ENCODE measurements at regions not wholly inside any gene's neighbourhood (a gene's known extent, or its start where the extent isn't known, plus 50 kb on each side); places are given as distances from the start of the nearest gene placed in this dataset.

DNA sequence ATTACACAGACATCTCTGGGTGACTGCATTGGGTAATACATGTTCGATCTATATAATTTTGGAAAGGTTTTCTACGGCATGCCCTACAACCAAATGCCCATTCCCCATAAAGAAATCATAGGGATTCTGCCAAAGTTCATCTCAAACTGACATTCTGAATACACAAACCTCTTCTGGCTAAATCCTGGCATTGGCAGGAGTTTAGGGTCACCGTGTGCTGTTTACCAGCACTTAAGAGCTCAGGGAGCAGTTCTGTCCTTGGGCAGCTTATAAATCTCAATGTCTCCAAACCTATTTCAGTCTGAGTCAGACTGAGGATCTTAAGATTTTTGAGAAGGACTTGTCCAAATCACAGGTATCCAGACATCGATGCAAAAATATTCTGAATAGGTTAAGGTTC lies 809.6 kb upstream of the LRRN3 start:
- no peaks in the 10 kb centered on the region for H3K27me3 ChIP-seq (ENCODE audit: insufficient read depth, low read length)
- no peaks in the 10 kb centered on the region for H3K36me3 Mint-ChIP-seq
- DNase-seq, result no peak

DNA sequence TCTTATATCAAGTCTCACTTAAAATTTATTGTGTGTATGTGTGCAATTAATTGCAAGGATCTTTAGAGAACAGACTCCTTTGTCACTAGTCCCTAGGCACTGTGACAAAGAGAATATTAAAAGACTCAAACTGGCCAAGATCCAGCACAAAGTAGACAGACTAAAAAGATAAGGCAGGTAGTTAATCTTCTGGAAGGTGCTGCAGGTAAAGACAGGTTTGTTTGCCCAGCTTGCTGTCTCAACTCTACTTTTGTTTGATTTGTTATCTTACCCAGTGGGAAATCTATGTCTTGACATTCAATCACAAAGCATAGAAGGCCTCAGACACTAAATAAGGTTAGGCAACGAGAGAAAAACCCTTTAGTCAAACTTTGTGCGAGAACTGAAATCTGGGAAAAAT lies 807.9 kb upstream of the LRRN3 start:
- H3K4me3 ChIP-seq (ENCODE audit: low read length in 2 of 2), result no peak overlapping the region
- intact Hi-C loops (cut with micrococcal nuclease), result no loop called here

More for the DNA sequence above, 809.6 kb upstream of the LRRN3 start:
- H3K9me3 ChIP-seq (ENCODE audit: control insufficient read depth in 1 of 2, low read length in 2 of 2), result no peaks in the 10 kb centered on the region
- intact Hi-C loops (cut with micrococcal nuclease), result no loop called here
- Mint-ChIP-seq H3K27ac (no peak overlapping the region), H3K4me1 (no peaks in the 10 kb centered on the region), H3K27me3 (no peaks in the 10 kb centered on the region), H3K9me3 (no peaks in the 10 kb centered on the region), H3K4me3 (no peak overlapping the region)
- ChIA-PET POLR2A (ENCODE audit: partially characterized antibody) (no interaction called here), CTCF (ENCODE audit: partially characterized antibody) (no interaction called here)
- H3K4me3 ChIP-seq (ENCODE audit: low read length in 2 of 2), result no peak overlapping the region
- H3K27ac ChIP-seq (ENCODE audit: low read depth, low read length), result no peak overlapping the region
- H3K36me3 ChIP-seq (ENCODE audit: insufficient read depth, low read length), result no peaks in the 10 kb centered on the region
- H3K4me1 ChIP-seq (ENCODE audit: insufficient read depth, low read length), result no peaks in the 10 kb centered on the region

DNA sequence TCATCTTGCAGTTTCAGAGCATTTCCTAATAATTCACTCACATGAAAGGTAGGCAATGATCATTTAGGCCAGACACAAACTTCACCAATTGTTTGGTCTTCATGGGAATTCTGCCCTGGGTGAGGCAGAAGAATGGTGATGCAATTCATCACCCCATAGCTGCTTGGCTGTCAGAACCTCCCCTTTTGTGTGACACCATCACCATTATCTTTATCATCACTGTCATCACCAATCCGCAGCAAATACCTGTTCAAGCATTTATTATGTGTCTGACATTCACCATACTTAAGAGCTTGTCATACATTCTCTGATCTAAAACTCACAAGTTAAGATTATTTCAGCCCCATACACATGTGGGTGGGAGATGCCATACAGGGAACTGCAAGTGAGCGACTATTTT lies 799.5 kb upstream of the LRRN3 start:
- no peak overlapping the region for H3K4me3 ChIP-seq (ENCODE audit: low read length in 2 of 2)
- Mint-ChIP-seq H3K27ac (no peak overlapping the region), H3K4me3 (no peak overlapping the region), H3K27me3 (no peaks in the 10 kb centered on the region), H3K9me3 (no peaks in the 10 kb centered on the region), H3K36me3 (no peaks in the 10 kb centered on the region), H3K4me1 (no peaks in the 10 kb centered on the region)
- DNase-seq, result no peak
- no peaks in the 10 kb centered on the region for H3K36me3 ChIP-seq (ENCODE audit: insufficient read depth, low read length)
- no peaks in the 10 kb centered on the region for H3K4me1 ChIP-seq (ENCODE audit: insufficient read depth, low read length)
- ChIA-PET POLR2A (ENCODE audit: partially characterized antibody) (no interaction called here), CTCF (ENCODE audit: partially characterized antibody) (no interaction called here)
- H3K27ac ChIP-seq (ENCODE audit: low read depth, low read length), result no peak overlapping the region
- no peaks in the 10 kb centered on the region for H3K9me3 ChIP-seq (ENCODE audit: control insufficient read depth in 1 of 2, low read length in 2 of 2)
- H3K27me3 ChIP-seq (ENCODE audit: insufficient read depth, low read length), result no peaks in the 10 kb centered on the region
- intact Hi-C loops (cut with micrococcal nuclease), result no loop called here

More for the DNA sequence above, 807.9 kb upstream of the LRRN3 start:
- no peaks in the 10 kb centered on the region for H3K4me1 Mint-ChIP-seq
- H3K9me3 Mint-ChIP-seq, result no peaks in the 10 kb centered on the region
- no peaks in the 10 kb centered on the region for H3K27me3 Mint-ChIP-seq
- H3K27ac Mint-ChIP-seq, result no peak overlapping the region
- Histone ChIP-seq H3K36me3 (ENCODE audit: insufficient read depth, low read length) (no peaks in the 10 kb centered on the region), H3K27me3 (ENCODE audit: insufficient read depth, low read length) (no peaks in the 10 kb centered on the region), H3K27ac (ENCODE audit: low read depth, low read length) (no peak overlapping the region), H3K9me3 (ENCODE audit: control insufficient read depth in 1 of 2, low read length in 2 of 2) (no peaks in the 10 kb centered on the region), H3K4me1 (ENCODE audit: insufficient read depth, low read length) (no peaks in the 10 kb centered on the region)
- CTCF ChIA-PET (ENCODE audit: partially characterized antibody), result no interaction called here
- no peak overlapping the region for H3K4me3 Mint-ChIP-seq
- H3K36me3 Mint-ChIP-seq, result no peaks in the 10 kb centered on the region
- DNase-seq, result no peak
- POLR2A ChIA-PET (ENCODE audit: partially characterized antibody), result no interaction called here

DNA sequence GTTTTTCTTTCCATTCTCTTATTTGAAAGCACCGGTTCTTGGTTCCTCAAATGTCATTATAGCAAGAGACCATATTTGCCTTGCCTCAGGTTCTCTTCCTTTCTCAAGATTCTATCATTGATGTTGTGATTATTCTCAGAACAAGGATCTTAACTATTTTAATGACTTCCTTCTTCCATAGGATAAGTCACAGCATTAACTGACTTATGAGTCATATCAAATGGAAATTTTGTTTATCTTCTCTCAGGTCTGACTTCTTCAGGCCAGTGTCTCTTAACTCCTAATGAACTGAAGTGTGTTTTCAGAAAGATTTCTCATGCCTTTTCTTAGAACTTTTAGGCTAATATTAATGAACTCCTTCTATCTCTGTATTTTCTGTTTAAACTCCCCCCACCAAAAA lies 794.6 kb upstream of the LRRN3 start:
- Histone ChIP-seq H3K9me3 (ENCODE audit: control insufficient read depth in 1 of 2, low read length in 2 of 2) (no peaks in the 10 kb centered on the region), H3K36me3 (ENCODE audit: insufficient read depth, low read length) (no peaks in the 10 kb centered on the region), H3K4me3 (ENCODE audit: low read length in 2 of 2) (no peak overlapping the region), H3K27ac (ENCODE audit: low read depth, low read length) (no peak overlapping the region), H3K4me1 (ENCODE audit: insufficient read depth, low read length) (no peaks in the 10 kb centered on the region), H3K27me3 (ENCODE audit: insufficient read depth, low read length) (no peaks in the 10 kb centered on the region)
- CTCF ChIA-PET (ENCODE audit: partially characterized antibody), result no interaction called here
- no peak overlapping the region for H3K27ac Mint-ChIP-seq
- no peak overlapping the region for H3K4me3 Mint-ChIP-seq
- H3K4me1 Mint-ChIP-seq, result no peaks in the 10 kb centered on the region
- H3K9me3 Mint-ChIP-seq, result no peaks in the 10 kb centered on the region
- H3K36me3 Mint-ChIP-seq, result no peaks in the 10 kb centered on the region
- intact Hi-C loops (cut with micrococcal nuclease), result no loop called here
- POLR2A ChIA-PET (ENCODE audit: partially characterized antibody), result no interaction called here
- no peak for DNase-seq
- H3K27me3 Mint-ChIP-seq, result no peaks in the 10 kb centered on the region

GRCh38 chr7:110307776-110308175 lies 783.2 kb upstream of the LRRN3 start:
- Histone ChIP-seq H3K36me3 (ENCODE audit: insufficient read depth, low read length) (no peaks in the 10 kb centered on the region), H3K4me3 (ENCODE audit: low read length in 2 of 2) (no peak overlapping the region), H3K4me1 (ENCODE audit: insufficient read depth, low read length) (no peaks in the 10 kb centered on the region), H3K27me3 (ENCODE audit: insufficient read depth, low read length) (no peaks in the 10 kb centered on the region), H3K9me3 (ENCODE audit: control insufficient read depth in 1 of 2, low read length in 2 of 2) (no peaks in the 10 kb centered on the region), H3K27ac (ENCODE audit: low read depth, low read length) (no peak overlapping the region)
- Mint-ChIP-seq H3K27me3 (peaks cover 0 to 1% of the 10 kb centered on the region in 2 donors), H3K27ac (no peak overlapping the region), H3K4me3 (no peak overlapping the region), H3K4me1 (no peaks in the 10 kb centered on the region), H3K36me3 (no peaks in the 10 kb centered on the region), H3K9me3 (peaks cover 0 to 4% (median 0%) of the 10 kb centered on the region in 8 donors)
- ChIA-PET CTCF (ENCODE audit: partially characterized antibody) (no interaction called here), POLR2A (ENCODE audit: partially characterized antibody) (no interaction called here)
- no peak for DNase-seq
- intact Hi-C loops (cut with micrococcal nuclease), result no loop called here

GRCh38 chr7:110308791-110309190 lies 782.1 kb upstream of the LRRN3 start:
- no peaks in the 10 kb centered on the region for H3K27me3 ChIP-seq (ENCODE audit: insufficient read depth, low read length)
- ChIA-PET CTCF (ENCODE audit: partially characterized antibody) (no interaction called here), POLR2A (ENCODE audit: partially characterized antibody) (no interaction called here)
- Mint-ChIP-seq H3K36me3 (no peaks in the 10 kb centered on the region), H3K27me3 (peaks cover 0 to 1% of the 10 kb centered on the region in 2 donors), H3K27ac (no peak overlapping the region), H3K4me3 (no peak overlapping the region), H3K9me3 (peaks cover 0 to 4% (median 0%) of the 10 kb centered on the region in 8 donors), H3K4me1 (no peaks in the 10 kb centered on the region)
- H3K4me1 ChIP-seq (ENCODE audit: insufficient read depth, low read length), result no peaks in the 10 kb centered on the region
- H3K36me3 ChIP-seq (ENCODE audit: insufficient read depth, low read length), result no peaks in the 10 kb centered on the region
- DNase-seq, result no peak
- intact Hi-C loops (cut with micrococcal nuclease), result no loop called here
- no peak overlapping the region for H3K27ac ChIP-seq (ENCODE audit: low read depth, low read length)
- no peaks in the 10 kb centered on the region for H3K9me3 ChIP-seq (ENCODE audit: control insufficient read depth in 1 of 2, low read length in 2 of 2)
- no peak overlapping the region for H3K4me3 ChIP-seq (ENCODE audit: low read length in 2 of 2)

DNA sequence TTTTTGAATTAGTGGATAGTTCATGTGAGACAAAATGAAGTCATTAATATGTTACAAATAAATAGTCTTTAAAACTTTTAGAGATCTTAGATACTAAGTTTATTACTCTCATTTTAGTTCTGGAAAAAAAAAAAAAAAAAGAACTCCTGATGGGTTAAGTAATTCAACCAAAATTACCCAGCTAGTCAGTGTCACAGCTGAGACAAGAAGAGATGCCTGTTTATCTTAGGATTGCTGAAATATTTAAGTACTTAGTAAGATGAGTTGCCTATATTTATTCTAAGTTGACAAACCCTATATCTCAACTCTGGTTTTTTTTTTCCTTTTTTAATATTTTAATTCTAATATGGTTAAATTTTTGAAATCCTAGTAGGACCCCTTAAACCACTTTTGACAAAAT lies 781.0 kb upstream of the LRRN3 start:
- Histone ChIP-seq H3K4me1 (ENCODE audit: insufficient read depth, low read length) (no peaks in the 10 kb centered on the region), H3K9me3 (ENCODE audit: control insufficient read depth in 1 of 2, low read length in 2 of 2) (no peaks in the 10 kb centered on the region), H3K36me3 (ENCODE audit: insufficient read depth, low read length) (no peaks in the 10 kb centered on the region), H3K27ac (ENCODE audit: low read depth, low read length) (no peak overlapping the region), H3K4me3 (ENCODE audit: low read length in 2 of 2) (no peak overlapping the region), H3K27me3 (ENCODE audit: insufficient read depth, low read length) (no peaks in the 10 kb centered on the region)
- no peaks in the 10 kb centered on the region for H3K27me3 Mint-ChIP-seq
- no peak overlapping the region for H3K4me3 Mint-ChIP-seq
- intact Hi-C loops (cut with micrococcal nuclease), result no loop called here
- POLR2A ChIA-PET (ENCODE audit: partially characterized antibody), result no interaction called here
- CTCF ChIA-PET (ENCODE audit: partially characterized antibody), result no interaction called here
- H3K4me1 Mint-ChIP-seq, result no peaks in the 10 kb centered on the region
- no peaks in the 10 kb centered on the region for H3K36me3 Mint-ChIP-seq
- H3K9me3 Mint-ChIP-seq, result peaks cover 0 to 7% (median 0%) of the 10 kb centered on the region in 8 donors
- no peak for DNase-seq
- H3K27ac Mint-ChIP-seq, result no peak overlapping the region

GRCh38 chr7:110311556-110311955 lies 779.4 kb upstream of the LRRN3 start:
- ChIA-PET CTCF (ENCODE audit: partially characterized antibody) (no interaction called here), POLR2A (ENCODE audit: partially characterized antibody) (no interaction called here)
- Histone ChIP-seq H3K9me3 (ENCODE audit: control insufficient read depth in 1 of 2, low read length in 2 of 2) (no peaks in the 10 kb centered on the region), H3K4me1 (ENCODE audit: insufficient read depth, low read length) (no peaks in the 10 kb centered on the region), H3K36me3 (ENCODE audit: insufficient read depth, low read length) (no peaks in the 10 kb centered on the region), H3K27me3 (ENCODE audit: insufficient read depth, low read length) (no peaks in the 10 kb centered on the region), H3K4me3 (ENCODE audit: low read length in 2 of 2) (no peak overlapping the region), H3K27ac (ENCODE audit: low read depth, low read length) (no peak overlapping the region)
- Mint-ChIP-seq H3K27ac (no peak overlapping the region), H3K4me1 (no peaks in the 10 kb centered on the region), H3K36me3 (no peaks in the 10 kb centered on the region), H3K27me3 (no peaks in the 10 kb centered on the region), H3K4me3 (no peak overlapping the region), H3K9me3 (peaks cover 0 to 14% (median under 1%) of the 10 kb centered on the region in 8 donors)
- intact Hi-C loops (cut with micrococcal nuclease), result no loop called here
- no peak for DNase-seq
